DMS153 treated with DMSO at 0.1 percent for 48 hours (cell line): ENCODE measurements at regions not wholly inside any gene's neighbourhood (a gene's known extent, or its start where the extent isn't known, plus 50 kb on each side); places are given as distances from the start of the nearest gene placed in this dataset.

ENCODE experiments used
- DNase-seq: peaks from one replicate; lab custom pipeline; 2025; ENCODE audit not compliant: unreplicated experiment; lab: John Stamatoyannopoulos, UW

- no peak for DNase-seq
Observed at GRCh38 chr6:90406957-90407356, 110.3 kb upstream of the BACH2 start.

GRCh38 chr6:90406142-90406794, 109.6 kb upstream of the BACH2 start:
- no peak for DNase-seq

DNA sequence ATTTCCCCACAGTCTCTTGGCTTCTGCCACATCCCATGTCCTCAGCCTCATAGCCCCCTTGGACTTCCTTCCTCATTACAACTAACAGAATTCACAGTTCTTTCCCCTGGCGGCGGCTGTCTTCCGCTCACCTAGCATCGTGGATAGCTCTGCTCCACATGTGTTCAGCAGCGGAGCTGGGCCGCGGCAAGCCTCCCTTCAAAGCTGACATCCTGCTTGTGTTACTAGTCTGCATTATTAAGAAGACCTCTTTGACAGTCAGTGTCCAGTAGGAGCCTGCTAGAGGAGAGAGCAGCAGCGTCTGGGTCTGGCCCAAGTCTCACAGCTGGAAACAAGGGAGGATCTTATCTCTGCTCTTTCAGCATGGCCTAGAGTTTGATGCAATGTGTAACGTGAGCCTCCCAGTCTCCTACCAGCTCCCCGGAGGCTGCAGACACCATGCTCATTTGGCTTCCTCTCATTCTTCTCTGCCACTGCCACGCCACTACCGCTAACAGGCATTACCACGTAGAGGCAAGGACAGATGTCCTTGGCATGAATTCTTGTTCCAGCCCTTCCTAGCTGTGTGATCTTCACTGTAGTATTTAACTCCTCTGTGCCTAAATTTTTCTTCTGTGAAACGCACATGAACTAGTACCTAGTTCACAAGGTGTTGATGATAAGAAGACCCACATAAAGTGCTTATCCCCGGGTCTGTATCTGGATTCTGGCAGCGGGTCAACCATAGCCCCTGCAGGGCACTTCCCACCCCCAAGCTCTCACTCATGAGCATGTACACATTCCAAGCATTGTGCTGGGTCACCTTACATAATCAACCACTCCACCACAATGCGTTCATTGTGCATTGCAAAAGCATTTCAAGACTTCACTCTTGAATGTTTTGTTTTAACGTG, 107.1 kb upstream of the BACH2 start:
- DNase-seq, result no peak

- DNase-seq, result no peak
Observed at GRCh38 chr6:90402831-90403192, 106.2 kb upstream of the BACH2 start.

- no peak for DNase-seq
Observed at GRCh38 chr6:90401933-90402830, 105.5 kb upstream of the BACH2 start.

- no peak for DNase-seq
Observed at GRCh38 chr6:90399970-90400369, 103.3 kb upstream of the BACH2 start.

DNA sequence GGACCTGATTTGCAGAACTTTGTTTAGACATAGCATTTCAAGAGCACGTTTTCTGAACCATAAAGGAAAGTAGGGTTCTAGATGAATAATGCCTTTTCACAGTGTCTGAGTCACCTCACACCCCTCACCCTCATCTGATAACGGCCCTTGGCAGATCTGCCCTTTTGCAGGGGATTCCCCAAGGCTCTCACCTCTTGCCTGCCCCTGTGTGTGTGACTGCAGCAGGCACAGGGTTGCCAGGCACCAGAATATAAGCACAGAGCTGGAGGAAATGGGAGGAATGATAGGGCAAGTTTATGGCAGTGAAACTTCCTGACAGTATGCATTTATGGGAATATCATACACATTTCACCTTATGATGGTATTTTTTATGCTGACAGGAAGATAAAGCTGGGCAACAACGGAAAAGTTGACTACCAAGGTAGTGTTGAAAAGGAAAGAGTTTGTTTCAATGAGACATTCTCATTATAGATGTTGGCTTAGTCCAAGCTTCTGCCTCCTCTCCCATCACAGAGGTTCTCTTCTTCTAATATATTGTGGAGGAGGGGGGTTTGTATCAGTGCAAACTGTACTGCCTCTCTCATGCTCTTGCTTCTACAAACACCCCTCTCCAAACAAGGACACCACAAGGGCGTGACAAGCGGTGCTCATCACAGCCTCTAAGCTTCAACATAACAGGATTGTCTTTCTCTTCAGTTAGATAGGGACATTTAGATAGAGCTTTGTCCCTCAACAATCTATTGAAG, 101.5 kb upstream of the BACH2 start:
- no peak for DNase-seq

GRCh38 chr6:90397047-90397446, 100.4 kb upstream of the BACH2 start:
- DNase-seq, result no peak

- peak; percentile 76 for DNase-seq
Observed at GRCh38 chr6:90393232-90393884, 96.7 kb upstream of the BACH2 start.

DNA sequence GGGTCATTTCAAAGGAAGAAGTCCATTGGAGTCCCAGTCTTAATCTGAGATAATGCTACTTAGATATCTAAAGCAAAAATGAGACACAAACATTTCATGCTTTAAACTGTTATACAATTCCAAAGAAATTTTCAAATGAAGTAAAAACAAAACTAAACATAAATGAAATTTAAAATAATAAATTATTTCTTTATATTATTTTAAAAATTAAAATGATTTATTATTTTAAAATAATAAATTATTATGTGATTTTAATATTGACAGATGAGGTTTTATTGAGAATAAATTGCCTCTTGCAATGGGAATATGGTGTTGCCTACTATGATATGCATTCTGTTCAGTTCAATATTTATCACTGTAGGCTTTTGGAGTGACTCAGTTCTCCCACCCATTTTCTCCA, 93.7 kb upstream of the BACH2 start:
- DNase-seq, result no peak

DNA sequence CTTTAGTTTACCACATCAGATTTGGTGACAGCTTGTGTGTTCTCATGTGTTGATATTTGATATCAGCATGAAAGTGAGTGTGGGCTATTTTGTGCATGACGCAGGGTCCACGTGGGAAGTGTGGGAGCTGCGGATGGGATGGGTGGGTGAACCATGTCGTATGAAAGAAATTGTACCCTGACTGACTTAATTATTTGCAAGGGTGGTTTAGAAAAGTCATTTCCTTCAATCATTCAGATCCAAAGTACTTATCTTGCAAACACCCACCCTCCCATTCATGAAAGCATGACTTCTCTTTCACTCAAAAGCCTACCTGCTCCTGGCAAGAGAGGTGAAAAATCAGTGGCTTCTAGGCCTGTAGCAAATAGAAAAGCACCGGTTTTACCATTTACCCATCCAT, 91.8 kb upstream of the BACH2 start:
- DNase-seq, result no peak

DNA sequence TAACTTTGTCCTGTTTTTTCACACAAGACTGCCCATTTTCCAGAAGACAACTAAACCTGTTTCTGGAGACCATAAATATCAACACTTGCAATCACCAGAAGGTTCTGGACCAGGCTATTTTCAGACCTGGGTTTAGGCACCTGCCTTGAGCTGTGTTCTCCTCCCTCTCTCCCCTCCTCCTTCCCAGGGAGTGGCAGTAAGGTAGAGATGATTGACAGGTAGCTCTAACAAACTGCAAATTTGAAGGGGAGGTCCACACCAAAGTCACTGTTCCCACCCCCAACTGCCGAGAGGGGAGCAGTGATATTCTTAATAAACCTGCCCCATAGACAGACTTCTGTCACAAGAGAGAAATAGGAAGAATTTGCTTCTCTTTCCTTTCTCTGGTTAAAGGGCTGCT, 91.2 kb upstream of the BACH2 start:
- no peak for DNase-seq

GRCh38 chr6:90387383-90387775, 90.7 kb upstream of the BACH2 start:
- no peak for DNase-seq

DNA sequence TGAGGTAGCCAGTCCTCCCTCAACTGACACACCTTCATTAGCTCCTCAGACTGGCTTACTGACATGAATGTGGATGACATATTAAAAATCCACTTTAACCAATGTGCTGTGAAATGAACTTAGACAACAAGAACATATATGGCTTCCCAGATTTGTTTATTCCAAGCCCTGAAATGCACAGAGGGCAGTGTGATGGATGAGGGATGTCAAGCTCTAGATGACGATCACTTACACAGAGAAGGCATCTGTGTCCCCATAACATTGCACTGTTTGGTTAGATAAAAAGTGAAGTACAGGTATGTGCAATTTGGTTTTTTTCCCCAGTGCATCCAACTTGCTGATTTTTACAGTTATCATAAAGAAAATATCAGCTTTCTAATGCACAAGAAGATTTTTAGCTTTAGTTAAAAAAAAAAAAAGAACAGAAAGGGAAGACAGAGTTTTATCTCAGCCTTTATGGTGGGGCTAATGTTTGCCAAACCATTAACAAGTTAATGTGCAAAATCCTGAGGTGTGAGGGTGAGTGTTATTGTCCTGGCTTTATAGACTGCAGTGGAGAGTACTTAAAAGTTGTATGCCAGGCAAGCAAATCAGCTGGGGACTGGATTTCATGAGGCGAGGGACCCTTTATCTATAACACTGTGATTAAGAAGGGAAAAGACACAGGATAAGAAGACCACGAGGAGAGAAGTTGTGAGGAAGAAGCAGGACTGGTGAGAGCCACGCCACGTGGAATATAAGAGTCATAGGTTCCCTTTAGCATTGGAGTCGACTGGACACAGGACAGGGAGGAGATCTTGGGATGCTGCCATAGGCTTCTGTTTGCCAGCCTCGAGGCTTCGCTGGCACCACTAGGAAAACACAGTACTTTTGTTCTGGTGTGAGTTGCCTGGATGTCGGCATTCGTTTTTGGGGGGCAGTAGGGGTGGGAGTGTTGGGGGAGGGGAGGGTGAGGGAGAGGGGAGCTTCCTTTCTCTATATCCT, 90.0 kb upstream of the BACH2 start:
- no peak for DNase-seq

DNA sequence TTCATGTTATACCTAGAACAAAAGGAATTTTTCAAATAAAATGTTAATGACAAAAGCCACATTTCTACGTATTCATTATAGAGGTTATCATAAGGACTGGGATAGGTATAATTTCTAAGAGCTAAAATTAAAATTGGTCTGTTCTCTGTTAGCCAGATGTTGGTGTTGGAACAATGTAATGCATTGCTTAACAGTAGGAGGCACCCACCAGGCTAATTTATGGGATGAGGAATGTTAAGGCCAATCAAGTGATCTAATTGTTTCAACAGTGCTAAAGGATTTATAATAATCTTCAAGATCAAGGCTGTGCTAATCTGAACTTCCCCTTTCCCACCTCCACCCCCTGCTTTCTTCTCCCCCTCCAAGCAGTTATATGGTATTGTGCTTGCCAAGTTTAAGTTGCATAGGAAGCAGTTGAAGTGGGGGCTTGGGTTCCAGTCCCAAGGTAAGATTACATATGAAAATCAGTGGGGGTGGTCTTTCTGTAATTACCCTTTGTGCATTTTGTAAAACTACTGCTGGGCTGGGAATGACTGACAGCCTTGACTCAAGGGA, 89.2 kb upstream of the BACH2 start:
- no peak for DNase-seq

GRCh38 chr6:90384720-90385119, 88.1 kb upstream of the BACH2 start:
- DNase-seq, result no peak

- no peak for DNase-seq
Observed at GRCh38 chr6:90383196-90383822, 86.7 kb upstream of the BACH2 start.

GRCh38 chr6:90382760-90383159, 86.1 kb upstream of the BACH2 start:
- no peak for DNase-seq
